DND-41 (cell line): ENCODE measurements at regions not wholly inside any gene's neighbourhood (a gene's known extent, or its start where the extent isn't known, plus 50 kb on each side); places are given as distances from the start of the nearest gene placed in this dataset.

Experiments
- ATAC-seq: fragments of 200-7000 bp; cut with Tn5 transposase; 3 replicates; pipeline ENCODE4 v1.9.1; 2021; ENCODE audit warnings: low read depth; ENCODE audit not compliant: insufficient read depth
- DNase-seq: peaks from one replicate; pipeline ENCODE4 v3.0.0-alpha.2; 2020
- H2AFZ ChIP-seq: 2 replicates; pipeline ENCODE4 v1.6.0; 2012; ENCODE audit warnings: low read depth, low read length
- H3K27ac ChIP-seq: 2 replicates; pipeline ENCODE4 v1.5.1; 2012; ENCODE audit warnings: low read length, inconsistent platforms
- H3K27me3 ChIP-seq: fragments of 200-600 bp; sonication (generic); 2 replicates; pipeline ENCODE4 v1.6.0; 2012; ENCODE audit warnings: low read length, mild to moderate bottlenecking, inconsistent platforms; ENCODE audit not compliant: insufficient read depth, poor library complexity
- H3K36me3 ChIP-seq: 2 replicates; pipeline ENCODE4 v1.5.1; 2012; ENCODE audit warnings: low read length, inconsistent platforms; ENCODE audit not compliant: insufficient read depth
- H3K4me1 ChIP-seq: 2 replicates; pipeline ENCODE4 v1.5.1; 2012; ENCODE audit warnings: mild to moderate bottlenecking, low read length; ENCODE audit not compliant: insufficient read depth
- H3K4me2 ChIP-seq: 2 replicates; pipeline ENCODE4 v1.6.0; 2012; ENCODE audit warnings: mild to moderate bottlenecking, moderate library complexity, low read length, inconsistent platforms; ENCODE audit not compliant: insufficient read depth
- H3K4me3 ChIP-seq, 2 experiments: fragments of 200-600 bp in 1 of 2; shearing (Covaris generic) in 1 of 2; 2 replicates each; pipeline ENCODE4 v1.5.1; 2012 to 2016; ENCODE audit warnings: inconsistent platforms in 2 of 2, low read length in 2 of 2, mild to moderate bottlenecking in 2 of 2, low read depth in 1 of 2, moderate library complexity in 1 of 2
- H3K79me2 ChIP-seq: 2 replicates; pipeline ENCODE4 v1.6.0; 2012; ENCODE audit warnings: low read length, inconsistent platforms; ENCODE audit not compliant: insufficient read depth
- H3K9ac ChIP-seq: 2 replicates; pipeline ENCODE4 v1.6.0; 2012; ENCODE audit warnings: low read depth, mild to moderate bottlenecking, inconsistent platforms, low read length, moderate library complexity
- H3K9me3 ChIP-seq: 2 replicates; pipeline ENCODE4 v1.5.1; 2012; ENCODE audit warnings: low read length, moderate library complexity, mild to moderate bottlenecking, inconsistent platforms; ENCODE audit not compliant: insufficient read depth, severe bottlenecking
- H4K20me1 ChIP-seq: 2 replicates; pipeline ENCODE4 v1.6.0; 2012; ENCODE audit warnings: low read length; ENCODE audit not compliant: insufficient read depth
- CTCF ChIP-seq: IDR thresholded peaks from 2 replicates; pipeline ENCODE4 v1.5.1; 2012; ENCODE audit warnings: borderline replicate concordance, low read length, moderate library complexity, mild to moderate bottlenecking; ENCODE audit not compliant: poor library complexity, severe bottlenecking; ENCODE audit errors: extremely low read depth
- EZH2 ChIP-seq: IDR thresholded peaks from 3 replicates; pipeline ENCODE4 v1.6.1; 2012; ENCODE audit warnings: borderline replicate concordance, low read depth, mild to moderate bottlenecking, moderate library complexity, low read length, inconsistent platforms; ENCODE audit not compliant: severe bottlenecking

GRCh38 chr15:39285663-39286062, 295.2 kb upstream of the THBS1 start:
- Histone ChIP-seq H3K9me3 (no peaks in the 10 kb centered on the region), H3K4me1 (no peaks in the 10 kb centered on the region), H3K79me2 (no peaks in the 10 kb centered on the region), H3K9ac (no peak overlapping the region), H4K20me1 (no peaks in the 10 kb centered on the region), H3K4me3 (no peak overlapping the region), H3K36me3 (no peaks in the 10 kb centered on the region), H2AFZ (no peak overlapping the region), H3K4me2 (no peak overlapping the region), H3K27me3 (peaks cover 17% of the 10 kb centered on the region), H3K27ac (no peak overlapping the region)
- DNase-seq (no peak), ATAC-seq (no peak)
- TF ChIP-seq CTCF = no peak
- TF ChIP-seq EZH2 = no peak

GRCh38 chr15:39286706-39287105, 294.2 kb upstream of the THBS1 start:
- no peak for DNase-seq
- Histone ChIP-seq H3K36me3 (no peaks in the 10 kb centered on the region), H3K79me2 (no peaks in the 10 kb centered on the region), H3K4me3 (no peak overlapping the region), H3K27ac (no peak overlapping the region), H2AFZ (no peak overlapping the region), H3K4me1 (no peaks in the 10 kb centered on the region), H3K27me3 (peaks cover 17% of the 10 kb centered on the region), H3K9ac (no peak overlapping the region), H3K4me2 (no peak overlapping the region), H4K20me1 (no peaks in the 10 kb centered on the region), H3K9me3 (no peaks in the 10 kb centered on the region)
- TF ChIP-seq CTCF = no peak
- TF ChIP-seq EZH2 = no peak
- ATAC-seq = no peak

GRCh38 chr15:39287322-39288195, 293.3 kb upstream of the THBS1 start:
- Histone ChIP-seq H3K4me3 (no peak overlapping the region), H3K9me3 (no peaks in the 10 kb centered on the region), H3K27ac (no peak overlapping the region), H2AFZ (no peak overlapping the region), H3K36me3 (no peaks in the 10 kb centered on the region), H3K4me1 (no peaks in the 10 kb centered on the region), H3K4me2 (no peak overlapping the region), H3K79me2 (no peaks in the 10 kb centered on the region), H4K20me1 (no peaks in the 10 kb centered on the region), H3K27me3 (peaks cover 17% of the 10 kb centered on the region), H3K9ac (no peak overlapping the region)
- ATAC-seq (no peak), DNase-seq (no peak)
- no peak for TF ChIP-seq CTCF
- TF ChIP-seq EZH2 = no peak
